ENCODE measurements at regions not wholly inside any gene's neighbourhood (a gene's known extent, or its start where the extent isn't known, plus 50 kb on each side); places are given as distances from the start of the nearest gene placed in this dataset.

DNA sequence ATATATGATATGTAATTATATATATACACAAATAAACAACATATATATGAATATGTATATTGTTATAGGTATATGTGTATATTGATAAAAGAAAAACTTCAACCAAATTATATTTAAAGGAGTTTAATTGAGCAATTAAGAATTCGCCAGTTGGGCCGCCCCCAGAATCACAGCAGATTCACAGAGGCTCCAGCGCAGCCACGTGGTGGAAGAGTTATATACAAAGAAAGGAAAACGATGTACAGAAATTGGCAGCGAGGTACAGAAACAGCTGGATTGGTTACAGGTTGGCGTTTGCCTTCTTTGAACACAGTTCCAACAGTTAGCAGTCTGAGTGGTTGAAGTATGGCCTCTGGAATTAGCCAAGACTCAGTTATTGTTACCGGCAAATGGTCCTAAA is 137.3 kb upstream of the SLC24A5 start:
- no peak overlapping the region for H3K4me3 ChIP-seq
- no peaks in the 10 kb centered on the region for H3K9me3 ChIP-seq (ENCODE audit: low read depth, low read length)
- TF ChIP-seq EZH2 (IDR thresholded peaks at IDR 0.05) (no peak), POLR2AphosphoS5 (IDR thresholded peaks at IDR 0.05; ENCODE audit: borderline replicate concordance, low read depth, low read length) (no peak), FOXP2 (optimal IDR thresholded peaks at IDR 0.05; ENCODE audit: control extremely low read depth, extremely low read length, insufficient read depth) (no peak)
- no peaks in the 10 kb centered on the region for H3K36me3 ChIP-seq (ENCODE audit: insufficient read depth, low read length)
- no peak for DNase-seq (ENCODE audit: low read depth, low spot score)
- no peak overlapping the region for H3K27ac ChIP-seq
- H3K9ac ChIP-seq (ENCODE audit: insufficient read length): no peak overlapping the region

DNA sequence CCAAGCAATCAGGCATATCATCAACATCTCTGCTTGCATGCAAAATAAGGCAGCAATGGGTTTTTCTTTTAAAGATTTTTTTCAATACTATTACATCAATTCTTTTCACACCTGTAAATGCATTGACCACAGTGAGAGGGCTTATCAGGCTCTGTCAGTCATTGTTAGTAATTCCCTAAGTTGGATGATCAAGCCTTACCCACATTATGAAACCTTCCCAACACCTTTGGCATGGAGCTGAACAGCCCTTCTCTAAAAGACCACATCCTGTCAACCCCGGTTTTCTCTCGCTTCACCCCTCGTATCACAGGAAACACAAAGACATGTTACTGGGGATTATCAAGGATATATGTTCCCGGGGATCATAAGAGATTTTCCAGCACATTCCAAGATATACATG is 135.2 kb upstream of the SLC24A5 start:
- no peaks in the 10 kb centered on the region for H3K36me3 ChIP-seq (ENCODE audit: insufficient read depth, low read length)
- no peak overlapping the region for H3K27ac ChIP-seq
- DNase-seq (ENCODE audit: low read depth, low spot score): no peak
- H3K4me3 ChIP-seq: no peak overlapping the region
- TF ChIP-seq EZH2 (IDR thresholded peaks at IDR 0.05): no peak
- no peak for TF ChIP-seq POLR2AphosphoS5 (IDR thresholded peaks at IDR 0.05; ENCODE audit: borderline replicate concordance, low read depth, low read length)
- TF ChIP-seq FOXP2 (optimal IDR thresholded peaks at IDR 0.05; ENCODE audit: control extremely low read depth, extremely low read length, insufficient read depth): no peak
- no peak overlapping the region for H3K9ac ChIP-seq (ENCODE audit: insufficient read length)
- no peaks in the 10 kb centered on the region for H3K9me3 ChIP-seq (ENCODE audit: low read depth, low read length)

DNA sequence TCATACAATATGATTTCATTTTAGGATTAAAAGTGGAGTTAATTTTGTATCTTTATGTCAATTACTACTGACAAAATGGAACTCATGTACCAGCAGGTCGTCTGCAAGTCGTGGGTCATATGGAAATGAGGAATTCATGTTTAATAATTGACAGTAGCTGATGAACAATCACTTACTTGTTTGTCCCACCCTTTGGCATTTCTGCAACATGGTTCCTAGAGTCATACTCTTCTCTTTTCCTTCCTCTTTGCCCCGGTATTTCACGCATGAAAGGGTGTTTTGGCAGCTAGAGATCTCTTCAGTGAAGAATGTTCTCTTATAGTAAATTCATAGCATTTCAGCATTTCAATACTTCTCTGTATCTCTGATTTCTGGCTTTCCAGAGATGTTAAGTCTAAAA is 133.3 kb upstream of the SLC24A5 start:
- H3K9me3 ChIP-seq (ENCODE audit: low read depth, low read length): no peaks in the 10 kb centered on the region
- H3K9ac ChIP-seq (ENCODE audit: insufficient read length): no peak overlapping the region
- H3K36me3 ChIP-seq (ENCODE audit: insufficient read depth, low read length): no peaks in the 10 kb centered on the region
- DNase-seq (ENCODE audit: low read depth, low spot score): no peak
- TF ChIP-seq EZH2 (IDR thresholded peaks at IDR 0.05) (no peak), FOXP2 (optimal IDR thresholded peaks at IDR 0.05; ENCODE audit: control extremely low read depth, extremely low read length, insufficient read depth) (no peak), POLR2AphosphoS5 (IDR thresholded peaks at IDR 0.05; ENCODE audit: borderline replicate concordance, low read depth, low read length) (no peak)
- no peak overlapping the region for H3K27ac ChIP-seq
- no peak overlapping the region for H3K4me3 ChIP-seq

DNA sequence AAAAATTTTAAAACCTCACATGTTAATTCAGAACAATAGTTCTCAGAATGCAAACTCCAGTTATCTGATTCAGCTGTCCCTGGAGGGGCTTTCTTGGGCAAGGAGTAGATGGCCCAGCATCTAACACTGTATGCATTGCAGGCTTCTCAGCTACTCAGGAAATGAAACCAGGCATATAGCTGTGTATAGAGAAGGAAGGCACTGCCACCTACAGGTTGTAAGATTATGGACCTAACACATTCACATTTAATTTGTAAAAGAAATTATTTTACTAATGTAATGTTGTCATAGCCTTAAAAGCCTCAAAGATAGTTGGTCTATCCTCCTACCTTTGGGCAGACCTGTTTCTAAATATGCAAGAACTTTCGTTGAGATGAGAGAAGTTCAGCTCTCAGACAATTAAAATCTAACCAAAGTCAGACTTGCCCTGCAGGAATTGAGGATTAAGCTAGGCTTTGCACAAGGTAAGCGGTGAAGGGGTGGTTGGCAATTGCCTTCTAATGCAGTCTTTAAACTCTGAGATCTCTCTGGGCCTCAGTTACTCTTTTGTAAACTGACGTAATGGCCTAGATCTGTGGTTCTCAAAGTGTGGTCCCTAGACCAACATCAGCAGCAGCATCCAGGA is 132.8 kb upstream of the SLC24A5 start:
- H3K9ac ChIP-seq (ENCODE audit: insufficient read length): no peak overlapping the region
- no peak for TF ChIP-seq POLR2AphosphoS5 (IDR thresholded peaks at IDR 0.05; ENCODE audit: borderline replicate concordance, low read depth, low read length)
- DNase-seq (ENCODE audit: low read depth, low spot score): peak; percentile 71
- H3K36me3 ChIP-seq (ENCODE audit: insufficient read depth, low read length): no peaks in the 10 kb centered on the region
- no peak overlapping the region for H3K4me3 ChIP-seq
- no peaks in the 10 kb centered on the region for H3K9me3 ChIP-seq (ENCODE audit: low read depth, low read length)
- H3K27ac ChIP-seq: no peak overlapping the region

DNA sequence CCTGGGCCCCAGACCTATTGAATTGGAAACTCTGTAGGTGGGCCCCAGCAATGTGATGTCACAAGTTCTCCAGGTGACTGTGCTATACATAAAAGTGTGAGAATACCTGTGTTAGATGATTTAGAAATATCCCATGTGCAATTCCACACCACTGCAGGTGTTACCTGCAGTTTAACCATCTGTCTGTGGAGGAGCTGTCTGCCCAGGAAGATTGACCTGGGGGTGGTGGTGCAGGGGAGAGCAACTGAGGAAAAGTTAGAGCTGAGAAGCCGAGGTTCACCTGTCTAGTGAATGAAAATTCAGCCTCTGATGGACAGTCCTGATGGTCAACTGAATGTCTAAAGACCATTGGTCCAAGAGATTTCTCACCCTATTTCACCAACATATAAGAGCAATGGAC is 132.2 kb upstream of the SLC24A5 start:
- Histone ChIP-seq H3K27ac (no peak overlapping the region), H3K36me3 (ENCODE audit: insufficient read depth, low read length) (no peaks in the 10 kb centered on the region), H3K9ac (ENCODE audit: insufficient read length) (no peak overlapping the region), H3K9me3 (ENCODE audit: low read depth, low read length) (no peaks in the 10 kb centered on the region), H3K4me3 (no peak overlapping the region)
- no peak for TF ChIP-seq FOXP2 (optimal IDR thresholded peaks at IDR 0.05; ENCODE audit: control extremely low read depth, extremely low read length, insufficient read depth)
- no peak for TF ChIP-seq POLR2AphosphoS5 (IDR thresholded peaks at IDR 0.05; ENCODE audit: borderline replicate concordance, low read depth, low read length)
- TF ChIP-seq EZH2 (IDR thresholded peaks at IDR 0.05): no peak
- DNase-seq (ENCODE audit: low read depth, low spot score): no peak

DNA sequence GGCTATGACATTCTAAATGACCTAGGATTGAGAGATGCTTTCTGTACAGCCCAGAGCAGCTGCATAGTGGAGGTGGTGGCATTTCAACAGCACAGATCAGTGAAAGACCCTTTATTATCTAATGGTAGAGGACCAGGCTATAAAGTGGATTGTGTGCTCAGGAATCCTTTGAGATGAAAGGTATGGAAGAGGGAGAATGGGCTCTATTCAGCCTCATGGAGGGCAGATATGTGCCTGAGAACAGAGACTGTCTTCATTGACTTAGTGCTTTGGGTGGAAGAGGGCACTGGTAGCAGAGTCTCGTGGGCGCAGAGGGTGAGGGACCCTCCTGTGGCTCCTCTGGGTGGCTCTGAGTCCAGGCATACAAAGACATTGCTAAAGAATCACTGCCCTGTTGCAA is 130.0 kb upstream of the SLC24A5 start:
- TF ChIP-seq FOXP2 (optimal IDR thresholded peaks at IDR 0.05; ENCODE audit: control extremely low read depth, extremely low read length, insufficient read depth) (no peak), EZH2 (IDR thresholded peaks at IDR 0.05) (no peak), POLR2AphosphoS5 (IDR thresholded peaks at IDR 0.05; ENCODE audit: borderline replicate concordance, low read depth, low read length) (no peak)

DNA sequence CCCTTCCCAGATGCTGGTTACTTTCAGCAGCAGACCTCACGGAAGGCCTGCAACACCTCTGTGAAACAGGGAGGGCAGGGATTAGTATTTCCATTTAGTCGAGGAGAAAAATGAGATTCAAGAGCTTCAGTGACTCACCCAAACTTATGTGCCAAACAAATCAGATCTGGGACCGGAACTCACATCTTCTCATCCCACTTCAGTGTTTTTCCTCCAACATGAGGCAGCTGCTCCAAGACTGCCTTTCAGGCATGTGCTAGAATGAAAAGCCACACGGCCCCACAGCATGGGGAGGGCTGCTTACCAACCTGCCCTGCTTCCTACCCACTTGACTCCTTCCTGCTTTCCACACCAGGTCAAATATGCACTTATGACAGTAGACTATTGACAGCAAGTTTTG is 129.4 kb upstream of the SLC24A5 start:
- Histone ChIP-seq H3K36me3 (ENCODE audit: insufficient read depth, low read length) (no peaks in the 10 kb centered on the region), H3K4me3 (no peak overlapping the region), H3K9ac (ENCODE audit: insufficient read length) (no peak overlapping the region), H3K9me3 (ENCODE audit: low read depth, low read length) (no peaks in the 10 kb centered on the region), H3K27ac (no peak overlapping the region)
- TF ChIP-seq POLR2AphosphoS5 (IDR thresholded peaks at IDR 0.05; ENCODE audit: borderline replicate concordance, low read depth, low read length) (no peak), FOXP2 (optimal IDR thresholded peaks at IDR 0.05; ENCODE audit: control extremely low read depth, extremely low read length, insufficient read depth) (no peak), EZH2 (IDR thresholded peaks at IDR 0.05) (no peak)
- DNase-seq (ENCODE audit: low read depth, low spot score): no peak

More for the DNA sequence above, 130.0 kb upstream of the SLC24A5 start:
- Histone ChIP-seq H3K4me3 (no peak overlapping the region), H3K9ac (ENCODE audit: insufficient read length) (no peak overlapping the region), H3K36me3 (ENCODE audit: insufficient read depth, low read length) (no peaks in the 10 kb centered on the region), H3K27ac (no peak overlapping the region), H3K9me3 (ENCODE audit: low read depth, low read length) (no peaks in the 10 kb centered on the region)
- DNase-seq (ENCODE audit: low read depth, low spot score): no peak

DNA sequence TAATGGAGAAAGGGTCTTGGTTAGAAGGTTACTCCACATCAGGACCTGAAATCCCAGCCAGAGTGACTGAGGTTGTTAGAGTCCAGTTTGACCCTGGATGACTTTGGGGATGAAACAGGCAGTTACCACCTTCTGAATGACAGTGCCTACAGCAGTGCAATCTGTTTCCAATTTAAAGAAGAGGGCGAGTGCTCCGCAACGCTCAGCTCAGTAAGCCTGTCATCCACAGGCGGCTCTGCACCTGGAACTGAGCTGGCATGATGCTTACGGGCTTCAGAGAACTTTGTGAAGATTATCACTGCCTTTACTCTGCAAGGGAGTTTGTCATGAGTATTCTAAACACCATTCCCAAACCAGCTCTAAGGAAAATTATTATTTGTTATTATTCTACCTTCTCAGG is 127.7 kb upstream of the SLC24A5 start:
- no peak overlapping the region for H3K9ac ChIP-seq (ENCODE audit: insufficient read length)
- DNase-seq (ENCODE audit: low read depth, low spot score): no peak
- no peak overlapping the region for H3K27ac ChIP-seq
- TF ChIP-seq POLR2AphosphoS5 (IDR thresholded peaks at IDR 0.05; ENCODE audit: borderline replicate concordance, low read depth, low read length): no peak
- TF ChIP-seq FOXP2 (optimal IDR thresholded peaks at IDR 0.05; ENCODE audit: control extremely low read depth, extremely low read length, insufficient read depth): no peak
- TF ChIP-seq EZH2 (IDR thresholded peaks at IDR 0.05): no peak
- H3K36me3 ChIP-seq (ENCODE audit: insufficient read depth, low read length): no peaks in the 10 kb centered on the region
- no peaks in the 10 kb centered on the region for H3K9me3 ChIP-seq (ENCODE audit: low read depth, low read length)
- no peak overlapping the region for H3K4me3 ChIP-seq
